ENCODE measurements at regions not wholly inside any gene's neighbourhood (a gene's known extent, or its start where the extent isn't known, plus 50 kb on each side); places are given as distances from the start of the nearest gene placed in this dataset.

GRCh38 chr1:104878203-104878909 is 1128.7 kb downstream of the AMY1C start:
- H3K4me1 ChIP-seq, result no peaks in the 10 kb centered on the region
- no peak overlapping the region for H3K27ac ChIP-seq
- 37 to 78% (median 45%) methylated on average over 5 of the region's 5 CpGs for WGBS, 5 donors
- no peaks in the 10 kb centered on the region for H3K27me3 ChIP-seq (replicated peaks in 1 of 7)
- no peak overlapping the region for H3K4me3 ChIP-seq
- intact Hi-C loops (cut with DNase I; ENCODE audit: low total_unique reads), result no loop called here
- no peaks in the 10 kb centered on the region for H3K36me3 ChIP-seq
- no peaks in the 10 kb centered on the region for H3K9me3 ChIP-seq
- TF ChIP-seq POLR2A (IDR thresholded peaks at IDR 0.05) (no peak), CTCF (IDR thresholded peaks at IDR 0.05 in 8 of 11, conservative IDR thresholded peaks at IDR 0.05 in 3 of 11) (no peak), POLR2AphosphoS5 (IDR thresholded peaks at IDR 0.05) (no peak)
- peak; percentile 43 for DNase-seq

- Histone ChIP-seq H3K4me1 (no peaks in the 10 kb centered on the region), H3K27me3 (replicated peaks in 1 of 7) (no peaks in the 10 kb centered on the region), H3K4me3 (no peak overlapping the region), H3K9me3 (no peaks in the 10 kb centered on the region), H3K27ac (no peak overlapping the region), H3K36me3 (no peaks in the 10 kb centered on the region)
- TF ChIP-seq POLR2A (IDR thresholded peaks at IDR 0.05) (no peak), POLR2AphosphoS5 (IDR thresholded peaks at IDR 0.05) (no peak), CTCF (IDR thresholded peaks at IDR 0.05 in 8 of 11, conservative IDR thresholded peaks at IDR 0.05 in 3 of 11) (no peak)
- intact Hi-C loops (cut with DNase I; ENCODE audit: low total_unique reads), result no loop called here
- DNase-seq, result no peak
- 72 to 90% (median 77%) methylated on average over 2 of the region's 2 CpGs for WGBS, 5 donors
These were observed 1135.2 kb downstream of the AMY1C start for GRCh38 chr1:104884939-104885338.

- intact Hi-C loops (cut with DNase I; ENCODE audit: low total_unique reads), result no loop called here
- Histone ChIP-seq H3K36me3 (no peaks in the 10 kb centered on the region), H3K27ac (no peak overlapping the region), H3K4me1 (no peaks in the 10 kb centered on the region), H3K4me3 (no peak overlapping the region), H3K9me3 (peaks cover 0 to 44% (median 28%) of the 10 kb centered on the region in 8 donors), H3K27me3 (replicated peaks in 1 of 7) (no peaks in the 10 kb centered on the region)
- no peak for TF ChIP-seq POLR2A (IDR thresholded peaks at IDR 0.05)
- no peak for TF ChIP-seq CTCF (IDR thresholded peaks at IDR 0.05 in 8 of 11, conservative IDR thresholded peaks at IDR 0.05 in 3 of 11)
- no peak for TF ChIP-seq POLR2AphosphoS5 (IDR thresholded peaks at IDR 0.05)
- WGBS, 5 donors, result 72 to 80% (median 74%) methylated on average over 3 of the region's 3 CpGs
- DNase-seq, result no peak
These were observed 1155.6 kb downstream of the AMY1C start for GRCh38 chr1:104905322-104905721.

GRCh38 chr1:104906141-104906540 is 1156.4 kb downstream of the AMY1C start:
- DNase-seq, result no peak
- Histone ChIP-seq H3K4me3 (no peak overlapping the region), H3K4me1 (no peaks in the 10 kb centered on the region), H3K36me3 (no peaks in the 10 kb centered on the region), H3K9me3 (peaks cover 0 to 48% (median 29%) of the 10 kb centered on the region in 8 donors), H3K27me3 (replicated peaks in 1 of 7) (no peaks in the 10 kb centered on the region), H3K27ac (no peak overlapping the region)
- 17 to 57% (median 25%) methylated on average over 2 of the region's 2 CpGs for WGBS, 5 donors
- TF ChIP-seq POLR2AphosphoS5 (IDR thresholded peaks at IDR 0.05), result no peak
- TF ChIP-seq CTCF (IDR thresholded peaks at IDR 0.05 in 8 of 11, conservative IDR thresholded peaks at IDR 0.05 in 3 of 11), result no peak
- TF ChIP-seq POLR2A (IDR thresholded peaks at IDR 0.05), result no peak
- intact Hi-C loops (cut with DNase I; ENCODE audit: low total_unique reads), result no loop called here
